ENCODE measurements at regions not wholly inside any gene's neighbourhood (a gene's known extent, or its start where the extent isn't known, plus 50 kb on each side); places are given as distances from the start of the nearest gene placed in this dataset.

DNA sequence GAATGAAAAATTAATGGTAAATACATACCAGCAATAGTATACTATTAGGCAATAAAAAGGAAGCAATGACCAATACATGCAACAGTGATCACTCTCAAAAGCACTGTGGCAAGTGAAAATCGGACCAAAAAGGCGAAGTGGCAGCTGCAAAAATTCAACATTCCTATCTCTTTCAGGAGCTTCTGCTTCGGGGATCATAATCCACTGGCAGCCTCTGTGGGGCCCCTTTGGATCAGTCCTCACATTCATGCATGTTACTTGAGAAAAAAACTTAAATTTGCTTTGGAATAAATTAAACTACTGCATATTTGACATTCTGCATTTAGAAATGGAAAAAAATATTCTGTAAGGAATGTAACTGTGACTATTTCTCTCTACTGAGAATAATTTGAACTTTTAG lies 425.6 kb downstream of the NR2F2 start:
- DNase-seq = peak; percentile 36

DNA sequence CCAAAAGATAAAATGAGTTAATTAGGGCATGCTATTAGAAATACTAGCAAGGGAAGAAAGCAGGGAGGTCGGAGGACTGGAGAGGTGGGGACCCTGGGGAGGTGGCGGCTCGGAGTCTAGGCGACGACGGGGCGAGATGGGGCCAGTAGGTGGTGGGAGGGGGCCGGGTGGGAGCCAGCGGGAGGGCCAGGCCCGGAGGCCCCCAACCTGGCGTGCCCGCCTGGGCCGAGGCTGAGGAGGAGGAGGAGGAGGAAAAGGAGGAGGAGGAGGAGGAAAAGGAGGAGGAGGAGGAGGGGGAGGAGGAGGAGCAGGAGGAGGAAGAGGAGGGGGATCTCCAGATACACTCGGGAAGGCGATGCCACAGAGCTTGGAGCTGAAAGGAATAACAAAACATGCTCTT lies 426.2 kb downstream of the NR2F2 start:
- DNase-seq = no peak

DNA sequence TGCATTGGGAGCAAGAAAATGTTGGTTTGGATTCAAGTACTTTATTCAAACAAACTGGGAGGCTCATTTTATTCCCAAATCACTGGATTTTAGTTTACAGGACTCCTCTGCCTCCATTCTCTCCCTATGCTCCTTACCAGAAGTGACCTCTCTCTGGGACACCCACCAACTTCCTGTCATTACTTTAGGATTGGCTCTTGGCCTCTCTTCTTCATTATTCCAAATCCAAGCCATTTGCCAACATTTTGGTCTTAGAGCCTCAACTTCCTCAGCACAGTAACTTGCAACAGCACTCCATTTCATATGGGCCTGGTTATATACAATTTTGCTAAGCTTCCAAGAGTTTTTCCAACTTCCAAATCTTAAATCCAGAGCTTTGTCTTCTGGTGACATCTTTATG lies 432.1 kb downstream of the NR2F2 start:
- DNase-seq = no peak

DNA sequence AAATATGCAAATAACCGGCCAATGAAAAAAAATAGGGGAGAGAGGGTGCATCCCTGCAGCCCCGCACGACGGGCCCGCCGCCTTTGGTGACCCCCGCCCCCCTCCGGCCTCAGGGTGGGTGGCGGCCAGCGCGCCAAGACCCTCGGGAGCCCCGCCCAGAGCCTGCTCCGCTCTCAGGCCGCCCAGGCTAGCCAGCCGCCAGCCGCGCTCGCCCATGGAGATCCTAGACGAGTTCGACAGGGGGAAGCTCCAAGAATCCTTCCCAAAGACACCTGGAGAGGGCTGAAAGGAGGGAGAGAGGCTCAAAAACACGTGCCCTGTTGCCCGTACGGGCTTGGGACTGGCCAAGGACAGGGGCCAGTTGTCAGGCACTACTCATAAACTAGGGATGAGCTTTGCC lies 434.0 kb downstream of the NR2F2 start:
- no peak for DNase-seq

DNA sequence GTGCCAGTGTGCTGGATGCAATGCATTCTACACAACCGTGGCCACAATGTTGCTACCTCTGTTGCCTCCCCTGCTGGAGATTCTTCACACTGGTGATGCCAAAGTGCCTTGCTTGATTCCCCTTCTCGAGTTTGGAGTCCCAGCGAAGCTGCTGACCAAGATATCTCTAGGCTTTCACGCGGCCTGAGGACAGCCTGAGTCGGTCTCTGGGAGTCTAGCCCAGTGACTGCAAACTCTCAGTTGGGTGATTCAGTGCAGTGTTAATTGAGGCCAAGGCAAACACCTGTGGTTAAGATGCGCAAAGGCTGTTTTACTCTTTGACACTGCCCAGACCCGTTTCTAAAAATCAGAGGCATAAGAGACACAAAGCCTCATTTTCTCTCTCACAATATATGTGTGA lies 434.4 kb downstream of the NR2F2 start:
- no peak for DNase-seq

DNA sequence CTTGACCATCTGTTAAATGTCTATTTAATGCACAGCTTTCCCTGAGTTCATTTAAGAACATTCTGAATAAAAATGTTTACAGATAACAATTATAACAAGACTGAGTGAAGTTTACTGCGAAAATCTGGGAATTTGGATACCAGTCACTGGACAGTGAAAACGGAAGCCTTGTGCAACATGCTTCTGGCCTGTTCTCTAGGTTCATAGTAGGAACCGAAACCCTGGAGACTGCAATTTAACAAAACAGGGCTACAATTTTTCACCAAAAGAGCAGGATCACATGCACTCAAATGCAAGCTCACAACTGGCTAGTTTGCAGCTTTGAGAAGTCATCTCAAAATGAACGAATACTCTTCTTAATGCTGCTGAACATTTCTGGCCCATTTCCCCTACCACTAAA lies 435.9 kb downstream of the NR2F2 start:
- no peak for DNase-seq

DNA sequence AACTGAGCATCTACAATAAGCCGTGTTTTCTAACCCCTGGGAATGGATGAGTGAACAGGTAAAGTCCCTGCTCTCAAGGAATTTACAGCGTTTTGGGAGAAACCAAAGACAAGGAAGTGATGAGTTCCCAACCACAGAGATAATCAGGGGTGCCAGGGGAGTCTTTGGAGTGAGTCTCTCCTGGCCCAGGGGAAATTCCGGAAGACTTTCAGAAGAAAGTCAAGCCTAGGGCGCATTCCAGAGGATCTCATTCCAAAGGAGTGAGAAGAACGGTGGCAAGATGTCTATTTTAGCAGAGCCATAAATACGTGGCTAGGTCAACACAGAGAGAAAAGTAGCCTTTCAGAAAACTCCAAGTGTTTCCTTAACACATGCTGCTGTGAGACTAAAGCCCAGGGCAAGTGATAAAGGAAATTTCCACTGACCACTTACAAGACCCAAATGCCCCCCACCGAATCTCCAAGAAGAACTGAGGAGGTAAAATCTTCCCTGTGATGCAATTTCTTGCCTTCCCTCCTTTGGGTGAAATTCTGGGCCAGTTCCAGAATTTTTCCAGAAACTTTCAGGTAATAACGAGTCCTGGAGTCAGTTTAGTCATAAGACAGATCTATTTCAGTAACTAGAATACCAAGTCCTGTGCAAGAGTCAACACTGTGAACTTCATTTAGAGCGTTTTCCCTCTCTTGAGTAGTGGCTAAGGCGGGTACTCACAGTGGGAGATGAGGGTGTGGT lies 437.4 kb downstream of the NR2F2 start:
- DNase-seq = no peak

DNA sequence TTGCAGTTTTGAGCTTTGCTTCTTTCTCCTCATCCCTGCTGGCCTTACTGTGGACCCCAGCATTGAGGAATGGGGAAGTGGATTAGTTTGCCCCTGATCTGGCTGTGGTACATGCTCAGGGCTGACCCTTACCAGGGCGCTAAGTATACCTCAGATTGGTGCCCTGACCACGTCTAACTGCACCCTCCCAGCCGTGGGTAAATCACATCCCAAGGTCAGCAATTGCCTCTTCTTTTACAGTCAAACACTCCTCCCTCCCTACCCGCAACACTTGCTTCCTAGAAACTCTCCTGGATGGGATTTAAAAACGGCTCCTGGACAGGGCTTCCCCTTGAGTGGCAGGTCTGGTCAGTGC lies 437.9 kb downstream of the NR2F2 start:
- no peak for DNase-seq

DNA sequence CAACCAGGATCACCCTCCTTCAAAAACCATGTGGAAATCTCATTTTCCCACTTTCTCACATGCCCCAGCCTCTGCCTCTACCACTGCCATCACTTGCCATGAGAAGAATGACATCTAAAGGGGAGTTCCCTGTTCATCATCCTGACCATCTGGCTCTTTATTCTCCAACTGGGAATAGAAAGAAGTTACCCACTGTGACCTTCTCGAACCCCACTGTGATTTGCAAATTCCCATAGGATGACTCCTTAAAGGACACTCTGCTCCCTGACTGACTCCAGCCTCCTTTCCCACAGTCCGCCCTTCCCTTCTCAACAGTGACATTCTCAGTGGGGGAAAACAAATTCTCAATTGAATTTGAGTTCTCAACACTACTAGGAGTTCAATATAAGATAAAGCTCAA lies 440.5 kb downstream of the NR2F2 start:
- no peak for DNase-seq

DNA sequence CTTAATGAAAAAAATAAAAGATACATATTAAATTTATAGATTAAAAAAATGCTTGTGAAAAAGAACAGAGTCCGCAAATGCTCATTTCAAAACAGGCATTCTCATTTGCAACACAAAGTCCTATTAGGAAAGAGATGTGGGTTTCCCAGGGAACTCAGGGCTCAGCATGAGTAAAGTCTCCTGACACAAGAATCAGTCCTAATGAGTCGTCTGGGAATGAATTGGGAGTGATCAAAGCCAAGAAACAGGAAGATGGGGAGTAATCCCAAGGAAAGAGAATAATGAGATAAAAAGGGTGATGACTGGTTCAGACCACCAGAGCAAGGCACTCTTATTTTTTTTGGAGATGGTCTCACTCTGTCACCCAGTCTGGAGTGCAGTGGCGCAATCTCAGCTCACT lies 443.7 kb downstream of the NR2F2 start:
- no peak for DNase-seq

DNA sequence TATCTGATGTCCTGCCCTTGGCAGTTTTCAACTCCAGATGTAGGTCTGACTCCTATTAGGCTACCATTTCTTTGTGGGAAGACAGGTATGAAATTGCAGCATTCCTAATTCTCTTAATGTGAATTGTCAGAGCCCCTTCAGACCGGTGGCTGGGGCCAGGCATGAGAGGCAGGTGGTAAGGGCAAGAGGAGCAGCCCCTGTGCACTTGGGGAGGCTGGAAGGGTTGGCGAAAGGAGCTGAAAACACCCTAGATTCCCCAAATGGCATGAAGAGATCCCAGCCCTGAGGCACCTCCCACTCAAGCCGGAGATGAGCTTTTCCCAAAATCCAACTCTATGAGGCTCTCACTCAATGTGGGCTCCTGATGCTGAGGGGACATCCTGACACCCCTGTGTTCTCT lies 453.2 kb downstream of the NR2F2 start:
- DNase-seq = no peak

DNA sequence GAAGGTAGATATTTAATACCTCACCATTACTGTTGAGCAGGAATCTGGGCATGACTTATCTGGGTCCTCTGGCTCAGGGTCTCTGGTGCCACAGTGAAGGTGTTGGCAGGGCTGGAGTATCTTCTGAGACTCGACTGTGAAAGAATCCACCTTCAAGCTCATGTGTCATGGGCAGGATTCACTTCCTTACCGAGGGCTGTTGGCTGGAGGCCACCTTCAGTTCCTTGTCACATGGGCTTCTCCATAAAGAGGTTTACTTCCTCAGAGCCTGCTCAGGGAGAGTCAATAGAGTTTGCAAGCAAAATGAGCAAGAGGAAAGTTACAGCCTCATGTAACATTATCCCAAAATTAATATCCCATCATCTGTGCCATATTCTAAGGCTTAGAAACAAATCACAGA lies 459.5 kb downstream of the NR2F2 start:
- DNase-seq = no peak

DNA sequence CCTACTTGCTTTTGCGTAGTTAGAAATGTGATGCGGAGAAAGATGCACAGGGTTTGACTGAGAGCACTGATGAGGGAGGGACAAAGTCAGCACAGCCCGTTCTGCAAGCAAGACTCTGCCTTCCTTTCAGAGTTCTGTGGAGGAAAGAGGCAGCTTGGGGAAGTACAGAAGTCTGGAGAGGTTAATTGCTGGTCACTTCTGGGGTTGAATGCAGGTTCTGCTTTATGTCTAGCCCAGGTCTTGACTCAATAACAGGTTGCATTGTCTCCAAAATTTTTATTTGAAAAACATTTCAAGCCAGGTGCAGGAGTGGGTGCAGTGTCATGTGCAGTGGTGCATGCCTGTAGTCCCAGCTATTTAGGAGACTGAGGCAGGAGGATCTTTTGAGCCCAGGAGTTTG lies 461.7 kb downstream of the NR2F2 start:
- DNase-seq = no peak

DNA sequence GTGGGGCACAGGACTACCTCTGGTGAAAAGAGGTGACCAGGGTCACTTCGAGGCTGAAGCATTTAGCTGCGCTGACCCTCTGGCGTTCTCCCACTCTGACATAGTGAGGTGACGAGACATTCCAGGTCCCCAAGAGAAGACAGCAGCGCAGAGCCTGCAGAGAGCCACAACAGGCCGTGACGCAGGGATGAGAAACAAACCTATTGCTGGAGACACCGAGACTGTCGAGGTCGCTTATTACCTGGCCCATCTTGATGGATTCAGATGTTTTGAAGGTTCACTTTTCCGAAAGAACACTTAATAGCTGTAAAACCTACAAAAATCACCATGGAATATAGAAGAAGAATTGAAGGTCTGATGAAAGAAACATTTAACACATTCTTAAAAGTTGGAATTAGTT lies 466.3 kb downstream of the NR2F2 start:
- no peak for DNase-seq

DNA sequence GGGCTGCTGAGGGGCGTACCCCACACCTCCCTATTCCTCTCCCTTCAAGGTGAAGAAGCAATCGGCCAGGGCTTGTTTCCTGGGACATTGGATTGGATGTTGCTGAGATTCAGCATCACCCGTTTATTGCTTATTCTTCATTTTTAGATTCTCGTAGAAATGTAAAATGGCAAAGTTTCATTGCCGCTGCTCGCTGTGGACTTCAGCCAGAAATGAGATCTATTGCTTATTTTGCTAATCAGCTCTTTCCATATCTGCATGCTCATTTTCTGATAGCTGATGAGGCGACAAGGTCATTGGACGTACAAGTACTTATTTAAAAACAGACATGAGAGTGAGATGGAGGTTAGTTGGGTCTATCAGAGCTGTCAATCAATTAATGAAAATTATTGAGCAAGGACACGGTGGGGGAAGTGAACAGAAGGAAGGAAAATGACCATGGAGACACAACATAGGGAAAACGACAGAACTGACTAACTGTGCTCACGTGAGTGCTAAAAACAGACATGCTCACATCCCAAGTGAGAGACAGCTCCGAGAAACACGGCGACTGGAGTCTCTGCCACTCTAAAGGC lies 471.2 kb downstream of the NR2F2 start:
- DNase-seq = no peak

DNA sequence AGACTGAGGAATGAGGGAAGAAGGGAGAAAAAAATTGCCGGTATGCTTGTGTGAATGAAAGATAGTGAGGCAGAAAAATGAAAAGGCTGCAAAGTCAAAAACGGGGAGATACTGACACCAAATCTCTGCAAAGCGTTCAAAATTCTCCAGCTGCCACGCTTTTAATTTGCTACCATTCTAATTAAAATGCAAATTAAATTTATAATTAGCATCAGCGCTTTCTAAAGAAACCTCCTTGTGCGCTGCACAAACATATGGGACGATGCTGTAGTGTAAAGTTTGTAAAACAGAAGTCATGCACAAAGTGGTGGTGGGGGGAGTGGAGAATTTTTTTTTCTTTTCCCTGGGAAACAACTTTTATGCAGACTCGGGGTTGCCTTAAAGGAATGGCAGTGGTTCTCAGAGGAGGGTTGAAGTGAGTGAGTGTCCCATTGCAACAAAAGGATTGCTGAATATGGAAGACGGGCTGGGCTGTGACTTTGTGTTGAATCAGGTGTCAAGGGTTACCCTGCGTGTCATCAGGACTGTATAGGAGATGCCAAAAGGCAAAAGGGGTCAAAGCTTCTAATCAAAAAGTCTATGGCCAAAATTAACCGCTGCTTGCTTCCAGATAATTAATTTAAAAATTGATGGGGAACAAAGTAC lies 472.2 kb downstream of the NR2F2 start:
- DNase-seq = no peak

DNA sequence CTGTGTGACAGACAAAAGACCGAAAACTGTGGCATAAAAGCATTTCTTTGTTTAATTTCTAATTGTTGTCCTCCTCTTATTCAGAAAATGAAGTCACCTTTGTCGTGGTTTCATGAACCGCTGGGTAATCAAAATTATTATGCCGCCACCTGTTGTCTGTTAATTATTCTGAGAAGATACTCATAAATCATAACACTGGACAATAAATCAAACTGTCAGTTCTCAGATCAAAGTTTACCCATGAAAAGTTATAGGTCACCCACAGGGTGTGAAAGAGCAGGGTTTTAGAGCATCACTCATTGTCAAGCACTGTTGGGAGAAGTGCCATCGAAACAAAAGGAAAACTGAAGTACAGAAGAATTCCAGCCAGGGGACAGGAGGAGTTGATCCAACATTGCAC lies 474.3 kb downstream of the NR2F2 start:
- no peak for DNase-seq

DNA sequence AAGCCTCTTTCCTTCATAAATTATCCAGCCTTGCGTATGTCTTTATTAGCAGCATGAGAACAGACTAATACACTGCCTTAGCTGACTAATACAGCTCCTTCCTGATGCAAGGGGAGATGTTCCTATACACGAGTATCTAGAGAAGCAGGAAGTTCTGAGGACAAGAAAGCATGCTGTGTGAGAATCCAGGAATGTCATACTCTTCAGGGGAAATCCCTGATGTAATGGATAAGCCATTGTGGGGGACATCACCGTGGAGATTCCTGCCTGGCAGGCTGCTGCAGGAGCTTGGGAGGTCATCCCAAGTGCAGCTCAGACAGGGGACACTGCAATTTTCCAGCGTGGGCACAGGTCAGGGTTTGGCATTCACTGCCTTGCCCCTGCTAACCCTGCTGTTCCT lies 476.9 kb downstream of the NR2F2 start:
- no peak for DNase-seq

DNA sequence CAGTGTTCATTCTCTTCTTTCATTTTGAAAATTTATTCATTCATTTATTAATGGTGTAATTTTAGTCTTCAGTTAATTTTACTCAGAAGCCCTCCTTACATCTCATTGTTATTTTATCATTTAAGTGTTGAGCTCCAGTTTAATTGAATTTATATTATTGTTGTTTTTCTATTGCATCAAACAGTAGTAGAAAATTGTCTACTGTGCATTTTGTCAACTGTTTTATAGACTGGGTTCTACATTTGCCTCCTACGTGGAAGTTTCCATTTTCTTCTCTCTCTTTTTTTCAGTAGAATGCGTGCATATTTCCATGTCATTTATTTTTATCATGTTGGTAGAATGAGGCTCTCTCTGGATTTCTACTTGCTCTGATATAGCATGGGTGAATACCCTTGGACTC lies 487.4 kb downstream of the NR2F2 start:
- no peak for DNase-seq

DNA sequence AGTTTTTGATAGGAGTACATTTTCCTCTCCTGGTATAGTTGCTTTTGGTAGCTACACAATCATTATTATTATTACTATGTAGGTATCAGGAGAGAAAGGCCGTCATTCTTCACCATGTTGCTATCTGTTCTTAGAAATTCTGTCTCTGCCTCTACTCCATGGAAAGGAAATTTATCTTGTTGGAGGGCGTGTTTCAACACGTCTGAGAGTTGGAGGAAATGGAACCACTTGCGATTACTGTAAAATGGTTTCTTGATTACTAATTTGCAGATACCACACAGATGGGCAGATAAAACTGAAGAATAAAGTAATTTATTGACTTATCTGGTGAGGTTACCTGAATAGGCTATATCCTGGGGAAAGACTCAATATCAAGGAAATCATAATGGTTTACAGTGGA lies 488.4 kb downstream of the NR2F2 start:
- no peak for DNase-seq

DNA sequence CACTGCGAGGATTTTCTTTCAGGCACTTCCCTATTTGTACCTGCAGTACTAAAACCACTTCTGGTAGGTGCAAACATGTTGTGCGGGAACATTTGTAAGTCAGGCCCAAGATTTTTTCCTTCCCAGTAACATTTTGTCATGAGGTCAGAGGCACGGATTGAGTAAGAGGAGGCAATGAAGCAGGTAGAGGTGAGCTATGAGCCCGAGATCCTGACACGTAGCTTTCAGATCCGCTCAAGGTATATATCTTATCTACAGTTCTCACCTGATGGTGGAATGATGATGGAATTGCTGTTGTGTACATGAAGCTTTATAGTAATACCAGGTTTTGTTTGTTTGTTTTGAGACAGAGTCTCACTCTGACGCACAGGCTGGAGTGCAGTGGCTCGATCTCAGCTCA lies 497.5 kb downstream of the NR2F2 start:
- DNase-seq = no peak

DNA sequence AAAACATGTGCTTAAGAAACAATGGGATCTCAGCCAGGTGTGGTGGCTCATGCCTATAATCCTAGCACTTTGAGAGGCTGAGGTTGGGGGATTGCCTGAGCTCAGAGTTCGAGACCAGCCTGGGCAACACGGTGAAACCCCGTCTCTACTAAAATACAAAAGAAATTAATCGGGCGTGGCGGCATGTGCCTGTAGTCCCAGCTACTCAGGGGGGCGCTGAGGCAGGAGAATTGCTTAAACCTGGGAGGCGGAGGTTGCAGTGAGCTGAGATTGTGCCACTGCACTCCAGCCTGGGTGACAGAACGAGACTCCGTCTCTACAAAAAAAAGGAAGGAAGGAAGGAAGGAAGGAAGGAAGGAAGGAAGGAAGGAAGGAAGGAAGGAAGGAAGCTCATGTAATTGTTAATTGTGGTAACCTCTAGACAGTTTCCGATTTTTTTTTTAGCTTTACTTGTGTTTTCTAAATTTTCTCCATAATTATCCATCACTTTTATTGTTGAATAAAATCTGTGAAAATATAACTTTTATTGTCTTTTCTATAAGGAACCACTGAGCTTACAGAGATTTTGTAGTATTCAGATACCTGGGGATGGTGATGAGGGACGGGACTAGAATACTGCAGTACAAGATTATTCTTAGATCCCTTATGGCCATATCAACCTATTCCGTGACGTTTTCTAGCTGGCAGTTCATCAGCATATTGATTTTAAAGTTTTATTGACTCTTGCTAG lies 506.9 kb downstream of the NR2F2 start:
- DNase-seq = no peak

DNA sequence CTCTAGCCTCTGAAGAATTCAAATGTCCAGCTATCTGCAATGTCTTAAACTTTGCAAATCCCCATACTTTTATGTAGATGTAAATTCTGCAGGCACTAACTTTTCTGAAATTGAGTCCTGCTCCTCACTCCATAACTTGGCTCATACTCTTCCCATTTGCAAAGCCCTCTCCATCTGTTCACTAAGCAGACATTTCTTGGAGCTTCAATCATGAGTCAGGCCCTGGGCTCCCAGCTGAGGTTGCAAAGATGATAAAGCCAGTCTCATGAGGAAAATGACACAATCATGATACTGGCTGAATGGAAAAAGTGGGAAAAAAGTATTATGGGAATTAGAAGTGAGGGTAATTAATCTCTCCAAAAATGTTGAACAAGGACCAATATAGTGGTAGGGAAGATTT lies 507.6 kb downstream of the NR2F2 start:
- no peak for DNase-seq

DNA sequence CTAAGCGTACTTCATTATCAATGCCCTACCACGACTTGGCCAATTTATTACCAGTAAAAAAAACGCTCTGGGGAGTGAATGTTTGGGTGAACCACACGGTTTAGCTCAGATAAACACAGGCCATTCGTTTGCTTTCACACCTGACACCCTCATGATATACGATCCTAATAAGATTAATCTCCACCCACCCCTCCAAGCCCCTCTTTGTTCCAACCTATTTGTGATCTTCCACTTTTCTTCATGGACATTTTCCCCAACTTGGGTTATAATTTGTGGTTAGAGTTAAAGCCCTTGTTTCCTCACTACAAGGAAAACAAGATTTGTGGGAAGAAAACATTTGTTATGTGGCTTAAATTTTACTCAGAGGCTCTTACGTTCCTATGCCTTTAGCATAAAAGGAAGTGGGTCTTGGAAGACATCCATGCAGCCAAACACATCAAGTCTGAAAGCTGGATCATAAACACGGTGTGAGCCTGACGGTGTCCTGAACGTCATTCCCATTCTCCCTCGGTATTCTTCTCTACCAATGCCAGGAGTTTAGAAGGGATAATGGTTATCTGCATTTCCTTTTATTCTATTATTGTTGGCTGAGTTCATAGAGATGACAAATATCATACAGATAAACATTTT lies 518.9 kb downstream of the NR2F2 start:
- no peak for DNase-seq
